Stimulated activated CD4-positive, alpha-beta T cell treated with anti-CD3 and anti-CD28 coated beads, Interleukin-1b, Interleukin-23, amount 100 ng/mL, for 4 hours (primary cell): ENCODE measurements at regions not wholly inside any gene's neighbourhood (a gene's known extent, or its start where the extent isn't known, plus 50 kb on each side); places are given as distances from the start of the nearest gene placed in this dataset.

Experiments used
- DNase-seq, 2 donors: peaks; one replicate each; pipeline ENCODE4 v3.0.0-alpha.2; 2020; ENCODE audit warnings: low read depth in 2 of 2

DNA sequence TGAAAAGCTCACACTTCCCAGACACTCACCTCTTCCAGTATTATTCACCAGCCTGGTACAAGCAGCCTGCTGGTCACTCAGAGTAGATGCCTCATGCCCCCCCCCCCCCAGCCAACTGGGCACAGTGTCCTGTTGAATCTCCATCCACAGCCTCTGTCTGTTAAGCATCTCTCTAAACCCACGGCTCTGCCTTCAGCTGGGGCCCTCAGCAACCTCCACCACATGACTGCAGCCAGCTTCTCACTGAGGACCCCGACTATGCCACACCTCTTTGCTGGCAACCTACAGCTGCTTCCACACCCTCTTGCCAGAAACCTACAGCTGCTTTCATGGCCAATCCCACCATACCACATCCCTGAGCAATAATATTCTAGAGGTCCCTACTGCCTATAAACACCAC, 113.1 kb downstream of the RHOU start:
- no peak for DNase-seq

DNA sequence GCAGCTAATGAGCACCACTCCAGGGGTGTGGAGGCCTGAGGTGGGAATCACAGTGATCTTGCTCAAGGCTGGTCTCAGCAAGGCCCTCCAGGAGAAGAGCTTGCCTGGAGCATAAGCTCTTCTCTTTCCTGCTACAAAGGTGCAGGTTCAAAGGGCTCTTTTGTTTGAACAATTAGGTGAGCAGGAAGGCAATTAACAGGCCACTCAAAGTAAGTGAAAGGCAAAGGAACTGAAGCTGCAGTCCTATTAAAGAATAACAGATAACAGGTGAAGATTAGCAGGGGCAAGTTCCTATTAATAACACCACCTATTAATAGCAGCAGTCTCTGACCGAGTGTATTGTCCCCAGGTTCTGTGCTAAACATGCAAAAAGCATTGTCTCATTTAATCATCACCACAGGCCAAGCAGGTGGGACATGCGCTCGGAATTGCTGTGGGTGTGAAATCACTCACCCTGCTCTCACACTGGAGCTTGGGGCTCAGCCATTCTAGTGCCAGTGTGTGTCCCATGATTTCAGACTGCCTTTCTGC, 113.8 kb downstream of the RHOU start:
- no peak for DNase-seq

DNA sequence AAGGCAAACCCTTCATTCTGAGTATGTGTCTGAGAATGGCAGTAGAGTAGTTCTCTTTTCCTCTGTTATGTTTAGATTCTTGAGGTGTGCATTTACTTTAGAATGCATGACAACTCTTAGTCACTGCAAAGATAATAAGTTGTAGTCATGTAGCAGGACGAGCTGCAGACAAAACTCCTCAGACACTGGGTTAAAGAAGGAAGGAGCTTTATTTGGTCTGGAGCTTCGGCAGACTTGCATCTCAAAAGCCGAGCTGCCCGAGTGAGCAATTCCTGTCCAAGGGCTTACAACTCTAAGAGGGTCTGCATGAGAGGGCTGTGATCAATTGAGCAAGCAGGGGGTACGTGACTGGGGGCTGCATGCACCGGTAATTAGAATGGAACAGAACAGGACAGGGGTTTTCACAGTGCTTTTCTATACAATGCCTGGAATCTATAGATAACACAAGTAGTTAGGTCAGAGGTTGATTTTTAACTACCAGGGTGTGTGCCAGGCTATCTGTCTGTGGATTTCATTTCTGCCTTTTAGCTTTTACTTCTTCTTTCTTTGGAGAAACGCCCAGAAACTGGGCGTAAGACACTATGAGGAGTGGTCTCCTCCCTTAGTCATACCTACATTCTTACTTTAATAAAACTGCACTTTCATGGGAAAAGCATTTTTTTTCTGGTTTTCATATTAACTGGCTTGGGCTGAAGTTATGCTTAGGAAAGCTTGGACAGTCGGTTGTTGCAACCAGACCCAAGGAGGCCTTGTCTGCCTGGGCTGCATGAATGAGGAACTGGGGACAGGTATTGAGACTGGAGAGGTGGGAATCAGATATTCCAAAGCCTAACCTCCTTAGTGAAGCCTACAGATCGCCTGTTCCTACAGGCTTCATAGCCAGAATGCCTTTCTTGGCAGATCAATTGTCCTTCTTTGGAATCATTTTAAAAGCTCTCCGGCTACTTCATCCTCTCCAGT, 115.1 kb downstream of the RHOU start:
- DNase-seq = no peak

DNA sequence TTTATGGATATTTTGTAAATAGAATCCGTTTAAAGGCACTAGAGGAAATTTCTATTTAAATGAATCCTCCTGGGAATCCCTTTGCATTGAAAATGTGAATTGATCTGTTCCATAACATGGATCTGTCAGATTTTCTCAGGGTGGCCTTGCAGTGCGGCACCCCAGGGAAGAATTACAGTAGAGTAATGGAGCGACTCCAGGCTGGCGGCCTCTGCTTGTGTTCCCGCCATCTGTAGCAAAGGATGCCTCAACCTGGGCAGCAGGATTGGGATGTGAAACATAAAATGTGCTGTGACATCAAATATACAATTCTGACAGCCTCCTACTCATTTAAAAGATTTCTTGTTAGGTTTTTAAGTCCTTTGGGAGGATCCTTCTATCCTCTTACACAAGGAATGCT, 115.9 kb downstream of the RHOU start:
- no peak for DNase-seq

DNA sequence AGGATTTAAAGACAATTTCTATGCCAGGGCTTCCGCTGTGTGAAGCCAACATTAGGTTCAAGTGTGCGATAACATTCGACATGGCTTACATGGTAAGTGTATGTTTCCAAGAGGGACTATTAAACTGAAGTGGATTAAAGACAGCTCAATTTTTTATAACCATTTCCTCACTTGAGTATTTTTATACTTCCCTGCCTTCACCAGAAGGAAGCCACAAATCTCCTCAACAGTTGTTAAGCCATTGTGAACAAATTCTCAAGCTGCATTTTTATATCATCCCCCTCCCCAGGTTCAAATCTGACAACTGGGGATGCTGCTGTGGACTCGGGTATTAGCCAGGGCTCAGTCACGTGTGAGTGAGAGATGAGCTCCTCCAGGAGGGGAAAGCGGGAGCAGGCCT, 116.3 kb downstream of the RHOU start:
- no peak for DNase-seq

DNA sequence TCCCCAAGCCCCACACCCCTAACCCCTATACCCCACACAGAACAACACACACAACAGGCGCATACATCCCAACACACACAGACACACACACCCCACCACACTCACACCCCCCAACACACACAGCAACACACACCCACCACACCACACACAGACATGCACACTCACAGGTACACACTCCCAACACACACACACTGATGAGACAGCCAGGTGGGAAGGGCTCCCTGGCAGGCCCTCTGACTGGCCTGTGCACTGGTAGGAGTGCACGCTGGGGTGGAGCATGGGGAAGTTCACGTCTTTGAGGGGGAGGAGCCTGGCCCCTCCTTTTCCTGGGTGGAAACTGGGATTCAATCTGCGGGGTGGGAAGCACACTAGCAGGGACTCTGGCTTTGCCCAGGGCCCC, 116.7 kb downstream of the RHOU start:
- no peak for DNase-seq

DNA sequence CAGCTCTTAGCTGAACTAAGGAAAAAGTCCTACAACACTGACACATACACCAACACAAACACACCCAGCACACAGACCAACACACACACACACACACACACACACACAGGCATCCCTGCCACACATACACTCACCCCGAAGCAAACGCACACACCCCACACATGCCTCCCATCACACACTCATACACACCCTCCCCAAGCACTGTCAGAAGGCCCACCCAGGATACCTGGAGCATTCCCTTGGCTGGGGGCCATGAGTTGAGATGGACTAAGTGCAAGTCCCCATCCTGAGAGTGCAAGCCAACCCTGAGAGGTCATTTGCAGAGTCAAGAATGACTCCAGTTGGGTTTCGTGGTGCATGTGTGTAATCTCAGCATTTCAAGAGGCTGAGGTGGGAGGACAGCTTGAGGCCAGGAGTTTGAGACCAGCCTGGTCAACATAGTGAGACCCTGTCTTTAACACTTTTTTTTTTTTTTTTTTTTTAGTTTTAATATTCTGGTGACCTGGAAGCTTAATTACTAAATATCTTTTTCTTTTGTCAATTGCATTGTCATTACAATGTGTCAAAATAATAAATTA, 117.3 kb downstream of the RHOU start:
- DNase-seq = no peak

DNA sequence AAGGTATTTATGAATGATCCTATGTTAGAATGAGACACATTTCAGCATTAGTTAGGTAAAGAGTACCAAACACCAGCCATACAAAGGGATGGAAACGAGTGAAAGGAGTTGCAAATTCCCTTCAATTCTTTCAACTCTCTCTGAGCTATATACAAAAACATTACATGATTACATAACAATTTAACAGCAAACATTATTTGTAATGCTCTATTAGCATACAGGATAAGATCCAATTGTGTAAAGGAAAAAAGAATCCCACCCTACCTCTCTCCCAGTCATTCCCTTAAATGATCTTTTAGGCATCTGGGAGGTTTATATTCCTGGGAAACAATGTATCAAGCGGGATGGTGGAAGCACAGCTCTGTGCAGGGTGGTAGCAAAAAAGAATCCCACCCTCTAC, 117.9 kb downstream of the RHOU start:
- DNase-seq = no peak

DNA sequence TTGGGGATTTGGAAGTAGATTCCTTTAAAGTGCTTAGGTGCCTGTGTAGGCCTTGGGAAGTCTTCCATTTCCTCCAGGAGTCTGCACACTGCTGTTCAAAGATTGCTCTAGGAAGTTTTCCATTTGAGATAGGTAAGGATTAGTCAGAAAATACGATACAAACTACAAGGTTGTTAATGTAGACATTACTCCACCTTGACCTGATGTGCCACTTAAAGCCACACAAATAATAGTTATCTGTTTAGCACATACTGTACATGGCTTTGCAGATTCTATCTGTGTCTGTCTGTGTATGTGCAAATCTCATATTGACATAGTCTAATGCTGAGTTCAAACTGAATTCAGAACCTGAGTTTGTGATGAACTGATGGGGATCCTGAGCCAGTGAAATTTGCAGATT, 118.4 kb downstream of the RHOU start:
- no peak for DNase-seq

DNA sequence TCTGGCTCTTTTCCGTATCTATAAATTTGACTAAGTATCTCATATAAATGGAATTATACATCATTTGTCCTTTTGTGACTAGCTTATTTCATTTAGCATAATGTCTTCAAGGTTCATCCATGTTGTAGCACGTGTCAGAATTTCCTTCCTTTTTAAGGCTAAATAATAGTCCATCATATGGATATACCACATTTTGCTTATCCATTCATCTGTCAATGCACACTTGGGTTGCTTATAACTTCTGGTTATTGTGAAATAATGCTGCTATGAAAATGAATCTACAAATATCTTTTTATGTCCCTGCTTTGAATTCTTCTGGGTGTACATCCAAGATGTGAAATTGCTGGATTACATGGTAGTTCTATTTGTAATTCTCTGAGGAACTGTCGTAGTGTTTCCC, 119.6 kb downstream of the RHOU start:
- no peak for DNase-seq

DNA sequence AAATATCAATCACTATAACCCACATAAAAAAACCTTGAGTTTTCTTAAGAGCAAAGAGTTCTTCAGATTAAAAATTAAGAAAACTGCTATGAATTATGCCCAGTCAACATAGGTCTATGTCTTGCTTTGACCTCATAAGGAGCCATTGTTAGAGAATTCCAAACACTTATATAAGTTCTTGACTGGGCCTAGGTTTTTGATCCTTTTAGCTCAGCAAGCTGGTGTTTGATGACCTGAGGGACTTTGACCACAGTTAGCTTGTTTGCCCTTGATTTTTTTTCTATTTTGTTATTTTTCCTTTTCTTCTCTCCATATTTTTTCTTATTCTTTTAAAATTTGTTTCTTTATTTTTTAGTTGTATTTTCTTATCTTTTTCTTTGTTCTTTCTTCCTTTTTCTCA, 122.3 kb downstream of the RHOU start:
- DNase-seq = no peak

DNA sequence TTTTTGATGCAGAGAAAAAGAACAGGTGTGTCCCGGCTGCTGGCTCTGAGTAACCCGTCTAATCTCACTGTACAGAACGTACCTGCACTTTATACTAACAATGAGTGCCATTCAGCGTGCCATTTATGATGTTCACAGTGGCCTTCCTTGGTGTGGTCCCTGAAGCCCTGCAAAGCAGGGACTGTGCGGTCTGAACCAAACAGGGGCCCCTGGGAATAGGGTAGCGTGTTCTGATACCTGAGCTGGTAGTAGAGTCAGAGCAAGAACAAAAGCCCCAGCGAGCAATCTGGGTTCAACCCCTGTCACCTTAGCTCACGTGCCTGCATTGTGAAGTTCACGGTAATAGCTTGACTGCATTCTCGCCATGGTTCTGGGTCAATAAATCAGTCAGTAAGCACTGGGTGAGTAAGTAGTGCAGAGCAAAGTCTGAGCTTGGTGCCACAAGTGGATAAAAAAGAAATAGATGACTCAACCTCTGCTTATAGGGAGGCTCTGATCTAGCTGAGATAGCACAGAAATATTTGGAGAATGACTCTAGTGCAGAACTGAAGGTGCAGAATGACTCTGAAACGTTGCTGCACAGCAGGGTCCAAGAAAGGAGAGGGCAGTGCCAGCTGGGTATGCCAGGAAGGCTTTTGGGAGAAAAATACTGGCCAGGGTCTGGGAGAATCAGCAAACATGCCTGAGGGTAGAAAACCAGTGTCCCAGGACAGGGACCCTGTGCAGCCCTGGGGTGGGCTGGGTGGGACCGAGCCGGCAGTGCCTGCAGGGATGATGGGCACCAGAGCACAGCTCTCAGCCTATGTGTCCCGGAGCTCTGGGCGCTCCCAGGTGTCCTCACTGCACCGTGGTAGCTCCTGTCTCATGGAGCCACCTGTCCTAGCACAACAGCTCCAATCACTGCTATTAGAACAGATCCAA, 125.9 kb downstream of the RHOU start:
- no peak for DNase-seq

DNA sequence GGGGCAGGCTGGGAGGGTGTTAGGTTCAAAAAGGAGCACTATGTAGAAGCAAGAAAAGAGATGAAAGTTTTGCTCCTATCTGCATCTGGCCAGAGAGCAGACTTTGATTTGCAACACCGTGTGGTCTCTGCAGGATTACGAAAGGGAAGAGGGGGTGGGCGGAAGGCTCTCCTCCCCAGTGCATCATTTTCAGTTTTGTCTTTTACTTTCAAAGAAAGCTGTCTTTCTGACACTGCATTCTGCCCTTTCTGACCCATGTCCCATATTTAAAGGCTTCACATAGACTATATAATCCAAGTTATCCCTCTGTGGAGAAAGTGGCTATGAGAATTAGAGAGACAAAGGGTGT, 126.5 kb downstream of the RHOU start:
- no peak for DNase-seq

DNA sequence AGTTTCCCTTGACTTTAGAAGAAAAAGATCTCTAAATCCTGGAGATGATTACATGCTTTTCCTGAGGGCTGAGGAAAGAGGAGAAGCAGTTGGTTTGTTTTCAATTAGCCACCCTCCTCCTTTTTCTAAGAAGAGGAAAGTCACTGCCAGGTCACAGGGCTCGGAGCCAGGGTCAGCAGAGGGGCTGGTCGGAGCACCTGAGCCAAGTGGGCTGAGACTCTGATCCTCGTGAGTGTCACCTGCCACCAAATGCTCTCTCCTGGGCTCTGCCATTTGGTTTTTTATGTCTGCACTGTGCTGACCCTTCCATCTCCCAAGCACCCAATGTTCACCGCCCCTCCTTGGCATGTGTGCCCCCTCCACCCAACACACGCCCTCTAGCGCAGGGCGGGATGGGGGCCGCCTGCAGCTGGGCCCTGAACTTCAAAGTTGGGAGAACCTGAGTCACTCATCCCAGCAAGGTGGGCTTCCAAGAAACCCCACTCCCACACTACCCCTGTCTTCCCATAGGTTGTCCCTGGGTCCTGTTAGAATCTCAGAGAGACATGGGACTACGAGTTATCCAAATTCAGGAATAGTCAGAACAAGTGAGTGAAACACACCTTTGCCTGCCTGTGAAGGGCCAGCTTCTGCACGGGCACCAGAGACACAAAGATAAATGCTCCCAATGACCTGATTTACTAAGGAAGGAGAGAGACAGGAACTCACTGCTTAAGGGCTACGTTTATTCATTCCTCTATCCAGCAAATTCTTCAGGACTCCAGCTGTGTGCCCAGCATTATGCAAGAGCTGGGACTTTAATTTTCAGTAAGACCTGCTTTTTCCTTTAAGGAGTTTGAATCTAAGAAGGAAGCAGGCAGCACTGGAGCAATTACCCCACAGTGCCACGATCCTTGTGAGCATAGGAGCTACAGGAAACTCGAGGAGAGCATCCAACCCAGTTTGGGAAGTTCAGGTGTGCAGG, 127.5 kb downstream of the RHOU start:
- DNase-seq = no peak

DNA sequence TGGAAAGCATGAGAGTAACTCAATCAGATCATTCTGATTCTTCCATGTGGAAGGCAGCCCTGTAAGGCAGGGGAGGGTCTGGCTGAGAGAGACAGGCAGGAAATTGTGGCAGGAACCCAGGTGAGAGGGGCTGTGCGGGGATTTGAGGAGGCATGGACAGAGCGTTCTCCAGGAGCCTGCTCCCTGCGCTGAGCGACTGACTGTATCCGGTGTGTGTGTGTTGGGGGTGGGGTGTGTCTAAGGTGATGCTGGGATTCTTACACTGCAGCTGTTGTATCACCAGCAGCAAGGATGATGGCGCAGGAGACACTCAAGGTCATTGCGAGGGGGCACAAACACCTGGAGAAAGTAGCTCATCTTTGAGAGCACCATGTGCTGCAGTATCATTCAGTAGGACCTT, 128.5 kb downstream of the RHOU start:
- DNase-seq = no peak

DNA sequence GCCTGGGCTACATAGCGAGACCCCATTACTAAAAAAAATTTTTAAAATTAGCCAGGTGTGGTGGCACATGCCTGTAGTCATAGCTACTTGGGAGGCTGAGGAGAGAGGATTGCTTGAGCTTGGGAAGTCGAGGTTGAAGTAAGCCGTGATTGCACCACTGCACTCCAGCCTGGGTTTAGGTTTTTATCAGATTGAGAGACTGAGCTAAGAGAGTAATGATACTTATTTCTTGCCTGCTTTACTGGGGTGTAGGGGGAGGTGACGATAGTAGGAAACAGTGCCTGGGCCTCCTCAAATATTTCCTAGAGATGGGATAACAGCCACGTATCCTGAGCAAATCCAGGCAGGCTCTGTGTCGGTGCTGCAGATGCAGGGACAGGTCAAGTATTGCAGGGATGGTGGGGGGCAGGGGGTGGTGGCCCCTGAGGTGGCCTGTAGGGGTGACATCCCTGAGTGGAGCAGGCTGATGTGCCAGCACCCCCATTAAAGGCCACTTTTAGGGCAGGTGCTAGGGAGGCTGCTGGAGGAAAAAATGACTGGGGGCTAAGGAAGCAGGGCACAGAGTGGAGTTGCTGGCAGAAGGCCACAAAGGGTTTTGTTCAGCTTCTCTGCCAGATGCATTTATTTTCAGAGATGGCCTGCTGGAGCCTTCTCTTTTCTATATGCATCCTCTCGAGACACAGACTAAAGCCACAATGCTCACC, 130.5 kb downstream of the RHOU start:
- DNase-seq = no peak

DNA sequence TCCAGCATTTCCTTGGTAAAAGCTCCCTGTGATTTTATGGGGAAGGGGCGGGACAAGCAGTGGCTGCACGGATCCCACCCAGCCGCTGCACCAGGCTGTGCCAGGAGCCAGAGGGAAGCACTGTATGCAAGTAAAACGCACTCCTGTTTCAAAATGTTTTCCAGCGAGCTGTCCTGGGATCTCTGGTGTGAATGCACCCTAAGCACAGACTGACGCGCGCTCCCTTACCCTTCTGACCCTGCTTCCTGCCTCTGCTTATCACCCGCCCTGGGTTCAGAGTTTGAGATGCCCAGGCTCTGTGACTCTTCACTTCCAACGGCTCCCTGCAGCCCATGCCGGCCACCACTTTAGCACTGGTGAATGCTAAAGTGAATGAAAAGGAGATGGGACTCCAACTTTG, 131.2 kb downstream of the RHOU start:
- no peak for DNase-seq

DNA sequence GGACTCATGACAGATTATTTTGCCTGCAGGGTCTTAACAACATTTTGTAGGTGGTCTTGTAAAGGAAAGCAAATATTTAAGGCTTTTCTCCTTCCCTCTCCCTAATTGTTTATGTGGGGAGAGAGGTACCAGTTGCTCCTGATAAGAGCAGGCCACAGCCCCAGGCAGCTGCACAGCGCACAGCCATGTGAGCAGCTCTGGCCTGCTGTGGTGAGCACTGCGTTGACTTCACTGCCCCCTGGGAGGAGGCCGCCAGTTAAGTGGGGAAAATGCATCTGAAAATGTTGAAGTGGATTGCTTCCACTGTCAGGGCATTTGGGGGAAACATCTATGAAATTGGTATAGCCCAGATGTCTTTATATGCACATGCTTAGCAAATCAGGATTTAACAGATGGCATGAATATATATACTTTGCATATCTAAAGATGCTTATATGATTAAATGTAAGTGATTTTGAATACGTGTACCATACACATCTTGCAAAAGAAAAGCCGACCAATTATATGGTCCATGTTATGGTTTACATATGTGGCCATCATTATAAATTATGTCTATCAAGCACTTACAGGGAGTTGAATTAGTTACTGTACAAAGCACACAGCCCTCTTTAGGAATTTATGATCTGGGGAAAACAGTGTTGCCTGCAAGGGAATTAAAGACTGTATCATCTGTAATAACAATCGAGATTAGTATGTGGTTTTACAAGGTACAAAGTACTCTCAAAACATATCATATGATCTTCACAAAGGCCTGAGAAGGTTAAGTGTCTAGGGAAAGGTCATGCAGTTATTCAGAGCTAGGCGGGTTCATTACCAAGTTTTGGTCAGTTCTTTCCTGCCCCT, 132.1 kb downstream of the RHOU start:
- no peak for DNase-seq

DNA sequence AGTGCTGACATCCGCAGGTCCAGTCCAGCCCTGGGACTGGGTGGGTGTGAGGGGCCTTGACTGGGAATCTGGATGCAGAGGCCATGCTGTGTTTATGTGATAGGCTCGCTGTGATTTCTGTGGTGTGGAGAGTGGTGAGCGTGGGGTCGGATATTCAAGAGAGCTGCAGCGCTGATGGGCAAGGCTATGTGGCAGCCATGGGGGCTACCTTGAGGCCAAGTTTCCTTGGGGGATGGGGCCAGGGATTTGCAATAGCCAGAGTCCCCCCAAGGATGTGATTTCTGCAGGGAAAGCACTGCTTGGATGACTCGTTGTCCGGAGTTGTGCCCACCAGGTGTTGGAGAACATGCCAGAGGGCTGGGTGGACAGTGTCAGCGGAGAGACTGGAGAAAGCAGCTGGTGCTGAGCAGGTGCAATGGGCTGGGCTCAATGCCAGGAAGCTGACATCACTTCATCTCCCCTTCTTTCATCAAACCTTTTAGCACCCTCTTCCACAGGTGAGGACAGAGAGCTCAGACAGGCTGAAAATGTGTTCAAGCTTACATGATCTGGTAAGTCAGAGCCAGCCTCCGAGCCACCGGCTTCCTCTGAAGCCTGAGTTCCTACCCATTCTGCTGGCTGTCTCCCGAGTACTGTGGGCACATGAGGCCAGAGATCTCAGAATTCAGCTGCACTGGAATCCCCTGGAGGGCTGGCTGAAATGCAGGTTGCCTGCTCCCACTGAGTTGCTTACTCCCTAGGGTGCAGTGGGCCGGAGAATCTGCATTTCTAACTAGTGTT, 132.9 kb downstream of the RHOU start:
- no peak for DNase-seq
